Suprapubic skin (tissue), 4 donors: ENCODE measurements at regions not wholly inside any gene's neighbourhood (a gene's known extent, or its start where the extent isn't known, plus 50 kb on each side); places are given as distances from the start of the nearest gene placed in this dataset.
A peak's percentile ranks its signal among the peaks of the same experiment; 100 is the strongest.

Experiments used
- DNase-seq, 2 donors: peaks; one replicate each; pipeline ENCODE4 v3.0.0-alpha.2; 2019; ENCODE audit warnings: low spot score in 2 of 2
- H3K27ac ChIP-seq: fragments of 200-600 bp; sonication (generic); one replicate; pipeline ENCODE4 v1.5.1; 2019
- H3K27me3 ChIP-seq: fragments of 200-600 bp; sonication (generic); one replicate; pipeline ENCODE4 v1.5.1; 2019
- H3K36me3 ChIP-seq: fragments of 200-600 bp; sonication (generic); one replicate; pipeline ENCODE4 v1.5.1; 2019
- H3K4me1 ChIP-seq: fragments of 200-600 bp; sonication (generic); one replicate; pipeline ENCODE4 v1.5.1; 2019
- H3K4me3 ChIP-seq: fragments of 200-600 bp; sonication (generic); one replicate; pipeline ENCODE4 v1.5.1; 2019; ENCODE audit warnings: mild to moderate bottlenecking
- H3K9me3 ChIP-seq: fragments of 200-600 bp; sonication (generic); one replicate; pipeline ENCODE4 v1.5.1; 2019
- EP300 ChIP-seq: sonication (generic); formaldehyde crosslinking; IDR thresholded peaks from one replicate; pipeline ENCODE4 v1.6.1; 2017; ENCODE audit warnings: antibody characterized with exemption
- POLR2A ChIP-seq, 2 donors: fragments of 450-650 bp; IDR thresholded peaks; one replicate each; pipeline ENCODE4 v1.6.1; 2017; ENCODE audit warnings: antibody characterized with exemption in 2 of 2, mild to moderate bottlenecking in 2 of 2, moderate library complexity in 2 of 2
- POLR2AphosphoS5 ChIP-seq, 3 donors: sonication (generic); formaldehyde crosslinking; IDR thresholded peaks; one replicate each; pipeline ENCODE4 v1.6.1; 2017; ENCODE audit warnings: antibody characterized with exemption in 3 of 3
- WGBS: methylation state at CpG from one replicate; pipeline ENCODE4 v1.1.5; 2018; 5-methylcytosine and 5-hydroxymethylcytosine counted together
- TF ChIP-seq, protein P1 (sequence below), 2 donors: fragments of 200-600 bp in 1 of 2; fragments of 450-650 bp in 1 of 2; sonication (generic) in 1 of 2; IDR thresholded peaks; one replicate each; pipeline ENCODE4 v1.5.1; 2016 to 2019; ENCODE audit warnings: antibody characterized with exemption in 2 of 2, mild to moderate bottlenecking in 1 of 2, moderate library complexity in 1 of 2

DNA sequence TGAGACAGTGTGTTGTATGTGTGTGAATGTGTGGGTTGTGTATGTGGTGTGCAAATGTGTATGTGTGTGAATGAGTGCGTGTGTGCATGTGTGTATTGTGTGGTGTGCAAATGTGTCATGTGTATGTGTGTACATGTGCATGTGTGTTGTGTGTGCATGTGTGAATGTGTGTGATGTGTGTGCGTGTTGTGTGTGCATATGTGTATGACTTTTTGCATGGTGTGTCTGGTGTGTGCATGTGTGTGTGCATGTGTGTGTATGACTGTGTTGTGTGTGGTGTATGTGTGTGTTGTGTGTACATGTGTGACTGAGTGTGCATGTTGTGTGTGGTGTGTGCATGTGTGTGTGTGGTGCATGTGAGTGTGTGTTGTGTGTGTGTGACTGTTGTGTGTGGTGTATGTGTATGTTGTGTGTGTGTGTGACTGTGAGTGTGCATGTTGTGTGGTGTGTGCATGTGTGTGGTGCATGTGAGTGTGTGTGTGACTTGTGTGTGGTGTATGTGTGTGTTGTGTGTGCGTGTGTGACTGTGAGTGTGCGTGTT lies 268.3 kb downstream of the DCDC2C start:
- H3K27me3 ChIP-seq = peaks cover 4% of the 10 kb centered on the region
- 91% methylated on average over 4 of the region's 4 CpGs for WGBS
- DNase-seq = no peak
- no peaks in the 10 kb centered on the region for H3K9me3 ChIP-seq
- H3K27ac ChIP-seq = no peak overlapping the region
- H3K4me3 ChIP-seq = no peak overlapping the region
- TF ChIP-seq EP300 = no peak
- no peak for TF ChIP-seq POLR2A (IDR thresholded peaks at IDR 0.05)
- TF ChIP-seq, protein P1, sequence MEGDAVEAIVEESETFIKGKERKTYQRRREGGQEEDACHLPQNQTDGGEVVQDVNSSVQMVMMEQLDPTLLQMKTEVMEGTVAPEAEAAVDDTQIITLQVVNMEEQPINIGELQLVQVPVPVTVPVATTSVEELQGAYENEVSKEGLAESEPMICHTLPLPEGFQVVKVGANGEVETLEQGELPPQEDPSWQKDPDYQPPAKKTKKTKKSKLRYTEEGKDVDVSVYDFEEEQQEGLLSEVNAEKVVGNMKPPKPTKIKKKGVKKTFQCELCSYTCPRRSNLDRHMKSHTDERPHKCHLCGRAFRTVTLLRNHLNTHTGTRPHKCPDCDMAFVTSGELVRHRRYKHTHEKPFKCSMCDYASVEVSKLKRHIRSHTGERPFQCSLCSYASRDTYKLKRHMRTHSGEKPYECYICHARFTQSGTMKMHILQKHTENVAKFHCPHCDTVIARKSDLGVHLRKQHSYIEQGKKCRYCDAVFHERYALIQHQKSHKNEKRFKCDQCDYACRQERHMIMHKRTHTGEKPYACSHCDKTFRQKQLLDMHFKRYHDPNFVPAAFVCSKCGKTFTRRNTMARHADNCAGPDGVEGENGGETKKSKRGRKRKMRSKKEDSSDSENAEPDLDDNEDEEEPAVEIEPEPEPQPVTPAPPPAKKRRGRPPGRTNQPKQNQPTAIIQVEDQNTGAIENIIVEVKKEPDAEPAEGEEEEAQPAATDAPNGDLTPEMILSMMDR (IDR thresholded peaks at IDR 0.05) = peak in 1 of 2 donors; percentile 3
- no peak for TF ChIP-seq POLR2AphosphoS5 (IDR thresholded peaks at IDR 0.05)
- H3K4me1 ChIP-seq = no peaks in the 10 kb centered on the region
- no peaks in the 10 kb centered on the region for H3K36me3 ChIP-seq

DNA sequence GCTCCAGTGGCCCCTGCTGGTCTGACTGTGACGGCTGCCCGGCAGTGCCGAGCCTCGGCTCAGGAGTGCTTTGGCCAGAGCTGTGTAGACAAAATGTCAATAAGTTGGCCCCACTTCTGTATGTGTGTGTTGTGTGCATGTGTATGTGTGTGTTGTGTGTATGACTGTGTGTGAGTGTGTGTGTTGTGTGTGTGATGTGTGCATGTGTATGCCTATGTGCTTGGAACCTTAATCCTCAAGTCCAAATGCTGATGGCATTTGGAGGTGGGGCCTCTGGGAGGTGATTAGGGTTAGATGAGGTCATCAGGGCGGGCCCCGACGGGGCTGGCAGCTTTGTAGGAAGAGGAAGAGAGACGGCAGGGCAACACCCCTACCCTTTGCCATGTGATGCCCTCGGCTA lies 269.0 kb downstream of the DCDC2C start:
- peaks cover 4% of the 10 kb centered on the region for H3K27me3 ChIP-seq
- no peaks in the 10 kb centered on the region for H3K36me3 ChIP-seq
- DNase-seq = no peak
- H3K9me3 ChIP-seq = no peaks in the 10 kb centered on the region
- no peak for TF ChIP-seq EP300
- TF ChIP-seq POLR2A (IDR thresholded peaks at IDR 0.05) = no peak
- no peak for TF ChIP-seq POLR2AphosphoS5 (IDR thresholded peaks at IDR 0.05)
- TF ChIP-seq, protein P1 (IDR thresholded peaks at IDR 0.05) = no peak
- no peak overlapping the region for H3K27ac ChIP-seq
- 68% methylated on average over 7 of the region's 9 CpGs for WGBS
- H3K4me1 ChIP-seq = no peaks in the 10 kb centered on the region
- no peak overlapping the region for H3K4me3 ChIP-seq

DNA sequence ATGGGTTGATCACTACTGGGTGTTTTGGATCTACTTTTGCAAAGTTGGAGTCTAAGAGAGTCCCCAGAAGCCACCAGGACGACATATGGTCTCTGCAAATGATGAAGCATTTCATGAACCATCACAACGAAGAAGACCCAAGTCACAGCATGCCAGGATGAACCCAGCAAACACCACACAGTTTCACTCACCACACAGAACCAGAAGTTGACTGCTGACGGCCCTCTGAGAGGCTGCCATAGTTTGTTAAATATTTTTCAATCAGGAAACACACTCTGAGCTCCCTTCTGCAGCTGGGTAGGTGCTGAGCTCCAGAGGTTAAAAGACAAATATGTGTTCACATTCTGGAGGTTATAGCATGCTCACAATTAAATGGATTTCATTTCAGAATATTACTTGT lies 271.4 kb downstream of the DCDC2C start:
- DNase-seq = no peak
- H3K9me3 ChIP-seq = no peaks in the 10 kb centered on the region
- H3K4me3 ChIP-seq = no peak overlapping the region
- H3K27ac ChIP-seq = no peak overlapping the region
- no peaks in the 10 kb centered on the region for H3K36me3 ChIP-seq
- WGBS = 69% methylated on average over 3 of the region's 3 CpGs
- TF ChIP-seq, protein P1 (IDR thresholded peaks at IDR 0.05) = no peak
- TF ChIP-seq POLR2A (IDR thresholded peaks at IDR 0.05) (no peak), EP300 (no peak), POLR2AphosphoS5 (IDR thresholded peaks at IDR 0.05) (no peak)
- no peaks in the 10 kb centered on the region for H3K4me1 ChIP-seq
- H3K27me3 ChIP-seq = no peaks in the 10 kb centered on the region

DNA sequence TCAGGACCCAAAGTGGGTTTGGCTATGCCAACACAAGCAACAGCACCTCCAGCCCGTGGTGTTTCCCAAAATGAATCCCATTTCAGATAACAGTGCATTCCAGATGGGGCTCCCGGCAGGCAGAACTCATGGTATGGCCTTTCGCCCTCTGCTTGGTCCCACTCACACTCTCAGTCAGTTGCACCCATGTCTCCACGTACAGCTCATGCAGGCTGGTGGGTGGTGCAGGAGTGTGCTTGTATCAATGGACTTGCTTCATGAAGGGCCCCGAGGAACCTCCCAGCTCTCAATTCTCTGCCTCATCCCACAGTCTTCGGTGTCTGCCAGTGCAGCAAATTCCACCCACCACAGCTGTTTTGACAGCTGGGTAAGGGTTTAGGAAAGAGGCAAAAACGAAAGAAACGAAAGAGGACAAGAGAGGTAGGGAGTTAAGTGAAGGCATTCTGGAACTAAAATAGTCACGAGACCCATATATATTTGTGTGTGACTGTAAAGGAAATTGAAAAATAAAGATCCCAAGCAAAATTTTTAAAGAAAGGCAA lies 278.1 kb downstream of the DCDC2C start:
- H3K9me3 ChIP-seq = peaks cover 4% of the 10 kb centered on the region
- TF ChIP-seq POLR2A (IDR thresholded peaks at IDR 0.05) (no peak), POLR2AphosphoS5 (IDR thresholded peaks at IDR 0.05) (no peak), EP300 (no peak)
- TF ChIP-seq, protein P1 (IDR thresholded peaks at IDR 0.05) = no peak
- no peak overlapping the region for H3K4me3 ChIP-seq
- H3K4me1 ChIP-seq = no peaks in the 10 kb centered on the region
- H3K36me3 ChIP-seq = no peaks in the 10 kb centered on the region
- no peak for DNase-seq
- WGBS = 78% methylated on average over 9 of the region's 9 CpGs
- no peak overlapping the region for H3K27ac ChIP-seq
- H3K27me3 ChIP-seq = no peaks in the 10 kb centered on the region

DNA sequence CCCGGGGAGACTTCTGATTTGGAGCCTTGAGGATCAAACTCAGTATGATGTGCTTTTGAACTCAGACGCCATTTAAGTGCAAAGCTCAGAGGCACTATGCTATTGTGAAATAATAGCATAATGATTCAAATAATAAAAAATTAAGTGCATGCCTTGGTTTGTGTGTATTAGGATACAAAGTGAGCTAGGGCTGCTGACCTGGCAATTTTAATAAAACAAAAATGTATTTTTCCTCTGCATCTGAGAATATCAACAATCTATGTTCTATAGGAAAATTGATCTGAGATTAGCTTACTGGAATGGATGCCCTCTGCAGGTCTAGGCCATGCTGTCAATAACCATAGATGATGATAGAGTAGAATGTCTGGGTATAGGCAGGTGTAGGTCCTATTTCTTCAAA lies 278.8 kb downstream of the DCDC2C start:
- Histone ChIP-seq H3K27me3 (no peaks in the 10 kb centered on the region), H3K4me1 (no peaks in the 10 kb centered on the region), H3K9me3 (peaks cover 4% of the 10 kb centered on the region), H3K4me3 (no peak overlapping the region), H3K36me3 (no peaks in the 10 kb centered on the region), H3K27ac (no peak overlapping the region)
- DNase-seq = no peak
- TF ChIP-seq POLR2A (IDR thresholded peaks at IDR 0.05) (no peak), EP300 (no peak), POLR2AphosphoS5 (IDR thresholded peaks at IDR 0.05) (no peak)
- TF ChIP-seq, protein P1 (IDR thresholded peaks at IDR 0.05) = no peak
- WGBS = 89% methylated on average over 2 of the region's 2 CpGs
